HCT116 (cell line): ENCODE measurements at regions not wholly inside any gene's neighbourhood (a gene's known extent, or its start where the extent isn't known, plus 50 kb on each side); places are given as distances from the start of the nearest gene placed in this dataset.

Experiments used
- ATAC-seq: fragments of 200-7000 bp; cut with Tn5 transposase; 2 replicates; pipeline ENCODE4 v1.9.1; 2020; ENCODE audit warnings: mild to moderate bottlenecking, moderate library complexity
- BruUV-seq: library from RNA; stranded (reverse); fragments of 400-500 nt; replicated peaks from 2 replicates; lab custom pipeline; 2021; lab: Mats Ljungman, UMichigan
- CTCF ChIA-PET: fragments of 300-600 bp; sonication (Branson Sonifier 250); formaldehyde crosslinking; loops from one replicate; lab custom pipeline; 2021; ENCODE audit warnings: antibody characterized with exemption; lab: Charles Lee
- POLR2A ChIA-PET: fragments of 300-600, 350-600 bp; sonication (Branson Sonifier 250); formaldehyde crosslinking; loops from one replicate; lab custom pipeline; 2021; ENCODE audit warnings: antibody characterized with exemption; lab: Charles Lee
- RAD21 ChIA-PET, 2 experiments: fragments of 300-600 bp; sonication (Branson Sonifier 250); formaldehyde crosslinking; loops; one replicate each; lab custom pipeline; 2023; ENCODE audit warnings: low total read pairs in 2 of 2; ENCODE audit not compliant: uncharacterized antibody in 2 of 2, unreplicated experiment in 2 of 2, low non-redundant PET in 1 of 2; lab: Charles Lee
- DNase-seq: peaks from one replicate; pipeline ENCODE4 v3.0.0-alpha.2; 2010; ENCODE audit warnings: low read depth, low spot score
- H2AFZ ChIP-seq: fragments of 200-600 bp; shearing (Covaris generic), sonication (generic); 2 replicates; pipeline ENCODE4 v1.6.1; 2017; ENCODE audit warnings: low read depth, mixed run types, mixed read lengths, antibody characterized with exemption, low read length; ENCODE audit not compliant: poor library complexity, severe bottlenecking
- H3K27ac ChIP-seq: 2 replicates; pipeline ENCODE4 v1.5.1; 2012; ENCODE audit warnings: low read depth, low read length
- H3K27me3 ChIP-seq: fragments of 200-600 bp; sonication (generic); 2 replicates; pipeline ENCODE4 v1.6.1; 2016; ENCODE audit warnings: mixed run types, low read length, mixed read lengths; ENCODE audit not compliant: insufficient read depth
- H3K36me3 ChIP-seq, 2 experiments: fragments of 200-500 bp in 1 of 2; fragments of 200-600 bp in 1 of 2; sonication (Bioruptor generic) in 1 of 2; sonication (generic) in 1 of 2; 2 replicates each; pipeline versions ENCODE4 v1.5.1 to v1.6.1; 2014 to 2016; ENCODE audit warnings: low read length in 2 of 2, inconsistent platforms in 1 of 2, mixed read lengths in 1 of 2, mixed run types in 1 of 2; ENCODE audit not compliant: insufficient read depth in 2 of 2, control insufficient read depth in 1 of 2
- H3K4me1 ChIP-seq, 2 experiments: fragments of 200-600 bp in 1 of 2; sonication (generic) in 1 of 2; 2 replicates each; pipeline versions ENCODE4 v1.5.1 to v1.6.1; 2012 to 2017; ENCODE audit warnings: low read length in 2 of 2, inconsistent platforms in 1 of 2, mild to moderate bottlenecking in 1 of 2, mixed read lengths in 1 of 2, mixed run types in 1 of 2, moderate library complexity in 1 of 2; ENCODE audit not compliant: insufficient read depth in 2 of 2, control insufficient read depth in 1 of 2
- H3K4me2 ChIP-seq: fragments of 200-600 bp; sonication (generic); 2 replicates; pipeline ENCODE4 v1.6.1; 2017; ENCODE audit warnings: mixed run types, low read length, mixed read lengths
- H3K4me3 ChIP-seq, 2 experiments: fragments of 200-600 bp in 1 of 2; sonication (generic) in 1 of 2; replicated peaks in 1 of 2; 2 replicates each; pipeline ENCODE4 v1.5.1; 2011 to 2016; ENCODE audit warnings: low read length in 2 of 2, control low read depth in 1 of 2, low read depth in 1 of 2, mild to moderate bottlenecking in 1 of 2, mixed read lengths in 1 of 2, mixed run types in 1 of 2
- H3K79me2 ChIP-seq: fragments of 200-600 bp; sonication (generic); 2 replicates; pipeline ENCODE4 v1.6.1; 2017; ENCODE audit warnings: mild to moderate bottlenecking, mixed run types, low read length, moderate library complexity, mixed read lengths; ENCODE audit not compliant: insufficient read depth
- H3K9ac ChIP-seq: fragments of 200-600 bp; sonication (generic); 2 replicates; pipeline ENCODE4 v1.6.1; 2016; ENCODE audit warnings: low read length, mixed read lengths
- H3K9me2 ChIP-seq: fragments of 200-600 bp; sonication (generic), shearing (Covaris generic); 2 replicates; pipeline ENCODE4 v1.6.1; 2017; ENCODE audit warnings: mixed run types, mild to moderate bottlenecking, moderate library complexity; ENCODE audit not compliant: insufficient read depth
- H3K9me3 ChIP-seq, 2 experiments: fragments of 200-500 bp in 1 of 2; fragments of 200-600 bp in 1 of 2; sonication (Bioruptor generic) in 1 of 2; sonication (generic) in 1 of 2; 2 replicates each; pipeline ENCODE4 v1.6.1; 2014 to 2017; ENCODE audit warnings: low read length in 2 of 2, mixed read lengths in 2 of 2, inconsistent platforms in 1 of 2, low read depth in 1 of 2, mild to moderate bottlenecking in 1 of 2, mixed run types in 1 of 2, moderate library complexity in 1 of 2; ENCODE audit not compliant: control insufficient read depth in 1 of 2, insufficient read depth in 1 of 2
- H4K20me1 ChIP-seq: fragments of 200-600 bp; sonication (generic), shearing (Covaris generic); 2 replicates; pipeline ENCODE4 v1.6.1; 2017; ENCODE audit warnings: mixed run types, mild to moderate bottlenecking, moderate library complexity; ENCODE audit not compliant: insufficient read depth
- JUND ChIP-seq: IDR thresholded peaks from 2 replicates; pipeline ENCODE4 v1.6.1; 2012
- RAD21 ChIP-seq: IDR thresholded peaks from 2 replicates; pipeline ENCODE4 v1.6.1; 2012; ENCODE audit warnings: low read depth, mild to moderate bottlenecking
- REST ChIP-seq: IDR thresholded peaks from 2 replicates; pipeline ENCODE4 v1.6.1; 2012; ENCODE audit warnings: low read depth
- intact Hi-C: fragments of 100-400 bp; cut with micrococcal nuclease; formaldehyde crosslinking; loops from 2 replicates; pipeline ENCODE4 v1.10.0; 2022
- TF ChIP-seq, protein P1 (sequence below), 3 experiments: fragments of 200-600 bp in 1 of 3; sonication (generic) in 1 of 3; IDR thresholded peaks in 2 of 3; conservative IDR thresholded peaks in 1 of 3; 2 replicates each; pipeline ENCODE4 v1.5.1; 2012 to 2017; ENCODE audit warnings: low read depth in 2 of 3, low read length in 2 of 3, antibody characterized with exemption in 1 of 3, borderline replicate concordance in 1 of 3, control low read depth in 1 of 3, mild to moderate bottlenecking in 1 of 3, mixed read lengths in 1 of 3, mixed run types in 1 of 3, moderate library complexity in 1 of 3; ENCODE audit not compliant: insufficient read depth in 1 of 3

GRCh38 chr3:137217733-137218132 lies 259.9 kb downstream of the IL20RB start:
- POLR2A ChIA-PET: no interaction called here

More at GRCh38 chr3:137217733-137218132, 259.9 kb downstream of the IL20RB start:
- Histone ChIP-seq H3K27me3 (no peaks in the 10 kb centered on the region; the same call in 1 of the 2 replicates), H3K4me3 (no peak overlapping the region), H2AFZ (no peak overlapping the region), H3K9me3 (no peaks in the 10 kb centered on the region), H4K20me1 (no peaks in the 10 kb centered on the region), H3K79me2 (no peaks in the 10 kb centered on the region), H3K27ac (no peak overlapping the region), H3K4me1 (no peaks in the 10 kb centered on the region), H3K9ac (no peak overlapping the region), H3K36me3 (no peaks in the 10 kb centered on the region), H3K4me2 (no peak overlapping the region), H3K9me2 (no peaks in the 10 kb centered on the region)
- DNase-seq: no peak
- TF ChIP-seq JUND: no peak
- TF ChIP-seq, protein P1, sequence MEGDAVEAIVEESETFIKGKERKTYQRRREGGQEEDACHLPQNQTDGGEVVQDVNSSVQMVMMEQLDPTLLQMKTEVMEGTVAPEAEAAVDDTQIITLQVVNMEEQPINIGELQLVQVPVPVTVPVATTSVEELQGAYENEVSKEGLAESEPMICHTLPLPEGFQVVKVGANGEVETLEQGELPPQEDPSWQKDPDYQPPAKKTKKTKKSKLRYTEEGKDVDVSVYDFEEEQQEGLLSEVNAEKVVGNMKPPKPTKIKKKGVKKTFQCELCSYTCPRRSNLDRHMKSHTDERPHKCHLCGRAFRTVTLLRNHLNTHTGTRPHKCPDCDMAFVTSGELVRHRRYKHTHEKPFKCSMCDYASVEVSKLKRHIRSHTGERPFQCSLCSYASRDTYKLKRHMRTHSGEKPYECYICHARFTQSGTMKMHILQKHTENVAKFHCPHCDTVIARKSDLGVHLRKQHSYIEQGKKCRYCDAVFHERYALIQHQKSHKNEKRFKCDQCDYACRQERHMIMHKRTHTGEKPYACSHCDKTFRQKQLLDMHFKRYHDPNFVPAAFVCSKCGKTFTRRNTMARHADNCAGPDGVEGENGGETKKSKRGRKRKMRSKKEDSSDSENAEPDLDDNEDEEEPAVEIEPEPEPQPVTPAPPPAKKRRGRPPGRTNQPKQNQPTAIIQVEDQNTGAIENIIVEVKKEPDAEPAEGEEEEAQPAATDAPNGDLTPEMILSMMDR (IDR thresholded peaks at IDR 0.05 in 2 of 3, conservative IDR thresholded peaks at IDR 0.05 in 1 of 3; ENCODE audit: borderline replicate concordance in 1 of 3, insufficient read depth in 1 of 3, low read depth in 2 of 3, low read length in 2 of 3): peak; percentile 29 to 79 (median 67); a peak in 5 of 6 replicates
- TF ChIP-seq RAD21: peak; percentile 50
- TF ChIP-seq REST: no peak
- no TSS peak for BruUV-seq
- peak; percentile 75 for ATAC-seq
- ChIA-PET RAD21 (no interaction called here), CTCF (no interaction called here)
- intact Hi-C loops: loop anchor here (1.0 to 5.0 kb wide), 2 partner anchors 475 to 729 kb away; no protein-coding TSS in a partner anchor
